HG02938 (cell line): ENCODE measurements at regions not wholly inside any gene's neighbourhood (a gene's known extent, or its start where the extent isn't known, plus 50 kb on each side); places are given as distances from the start of the nearest gene placed in this dataset.
"Not testable (repeated sequence)": the region's sequence is repeated elsewhere in the genome, so short reads cannot be mapped to it uniquely, and the experiment has no call there.

ENCODE experiments used
- ATAC-seq: cut with Tn5 transposase; IDR thresholded peaks from one replicate; pipeline ENCODE4 v1.9.1; 2021; ENCODE audit warnings: mild to moderate bottlenecking, moderate library complexity; ENCODE audit not compliant: unreplicated experiment

DNA sequence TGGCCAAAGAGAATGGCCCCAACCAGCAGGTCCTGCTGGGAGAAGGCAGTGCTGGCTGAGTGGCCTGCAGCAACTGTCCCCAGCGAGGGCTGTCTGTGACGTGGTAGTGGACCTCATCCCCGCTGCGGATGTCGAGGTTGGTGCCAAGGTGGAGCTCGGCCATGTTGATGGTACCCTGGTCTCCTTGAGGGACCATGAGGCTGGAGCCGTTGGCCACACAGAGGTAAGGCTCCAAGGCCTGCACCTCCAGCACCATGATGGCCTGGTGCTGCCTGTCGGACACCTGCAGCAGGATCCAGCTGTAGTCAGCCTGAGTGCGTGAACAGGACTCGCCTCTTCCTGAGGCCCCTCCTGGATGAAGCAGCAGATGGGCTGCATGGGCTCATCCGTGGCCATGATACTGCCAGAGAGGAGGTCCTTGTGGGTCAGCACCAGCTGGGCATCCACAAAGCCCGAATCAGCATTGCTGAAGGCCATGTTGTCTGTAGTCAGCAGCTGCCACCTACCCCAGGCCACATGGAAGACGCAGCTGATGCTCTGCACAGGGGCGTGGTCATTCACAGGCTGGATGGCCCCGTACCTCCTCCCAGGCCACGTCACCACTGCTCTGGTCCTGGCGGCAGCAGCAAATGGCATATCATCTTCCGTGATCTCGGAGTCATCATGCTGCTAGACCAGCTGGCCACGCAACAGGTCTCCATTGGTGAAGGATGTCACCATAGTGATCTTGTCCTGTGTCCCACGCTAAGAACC is 167.5 kb downstream of the GOLGA6L4 start:
- no peak for ATAC-seq

DNA sequence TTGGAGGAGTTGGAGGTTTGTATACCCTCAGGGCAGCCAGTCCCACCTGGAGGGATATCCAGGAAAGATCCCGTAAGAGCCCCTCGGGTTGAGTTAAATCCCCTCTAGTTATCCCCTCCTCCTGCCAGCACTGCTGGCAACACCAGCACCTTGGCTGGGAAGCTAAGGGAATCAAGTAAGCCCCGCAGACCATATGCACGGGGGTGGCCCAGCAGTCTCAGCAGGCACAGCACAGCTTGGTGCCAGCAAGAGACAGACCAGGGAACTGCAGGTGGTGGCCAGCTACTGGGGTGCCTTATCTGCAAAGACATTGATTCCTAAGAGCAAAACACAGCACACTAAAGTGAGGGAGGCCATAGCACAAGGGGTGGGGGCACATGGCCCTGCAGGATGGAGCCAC is 173.8 kb downstream of the GOLGA6L4 start:
- not testable (repeated sequence) for ATAC-seq

DNA sequence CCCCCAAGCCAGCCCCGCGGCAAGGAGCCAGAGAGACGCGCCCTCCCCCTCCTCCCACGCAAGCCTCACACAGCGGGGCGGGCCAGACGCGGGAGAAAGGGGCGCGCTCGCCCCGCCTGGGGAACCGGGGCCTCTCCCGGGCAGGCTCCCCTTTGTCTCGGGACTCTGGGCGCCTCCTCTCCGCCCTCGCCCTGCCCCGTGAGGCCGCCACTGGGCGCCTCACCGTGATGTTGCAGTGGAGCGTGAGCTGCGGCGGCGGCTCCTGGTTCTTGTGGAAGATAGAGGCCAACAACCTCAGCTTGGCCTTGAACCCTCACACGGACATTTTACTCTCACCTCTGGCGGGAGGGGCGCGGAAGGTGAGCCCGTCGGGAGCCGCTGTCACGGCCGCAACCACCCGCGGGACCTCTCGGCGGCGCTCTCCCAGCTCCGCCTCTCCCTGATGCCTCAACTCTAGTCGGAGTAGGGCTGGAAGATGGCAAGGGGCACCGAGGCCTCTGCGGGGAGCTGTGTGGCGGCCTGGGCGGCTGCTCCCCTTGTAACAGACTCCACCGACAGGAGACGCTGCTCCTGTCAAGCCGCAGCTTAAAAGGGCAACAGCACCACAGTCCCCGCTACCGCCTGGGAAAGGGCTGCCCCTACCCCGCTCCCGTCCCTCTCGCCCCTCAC is 179.2 kb upstream of the ZSCAN2 start:
- not testable (repeated sequence) for ATAC-seq

GRCh38 chr15:84425327-84425726 is 175.5 kb upstream of the ZSCAN2 start:
- not testable (repeated sequence) for ATAC-seq

- ATAC-seq = not testable (repeated sequence)
Measured at GRCh38 chr15:84473305-84473877, 127.4 kb upstream of the ZSCAN2 start.

DNA sequence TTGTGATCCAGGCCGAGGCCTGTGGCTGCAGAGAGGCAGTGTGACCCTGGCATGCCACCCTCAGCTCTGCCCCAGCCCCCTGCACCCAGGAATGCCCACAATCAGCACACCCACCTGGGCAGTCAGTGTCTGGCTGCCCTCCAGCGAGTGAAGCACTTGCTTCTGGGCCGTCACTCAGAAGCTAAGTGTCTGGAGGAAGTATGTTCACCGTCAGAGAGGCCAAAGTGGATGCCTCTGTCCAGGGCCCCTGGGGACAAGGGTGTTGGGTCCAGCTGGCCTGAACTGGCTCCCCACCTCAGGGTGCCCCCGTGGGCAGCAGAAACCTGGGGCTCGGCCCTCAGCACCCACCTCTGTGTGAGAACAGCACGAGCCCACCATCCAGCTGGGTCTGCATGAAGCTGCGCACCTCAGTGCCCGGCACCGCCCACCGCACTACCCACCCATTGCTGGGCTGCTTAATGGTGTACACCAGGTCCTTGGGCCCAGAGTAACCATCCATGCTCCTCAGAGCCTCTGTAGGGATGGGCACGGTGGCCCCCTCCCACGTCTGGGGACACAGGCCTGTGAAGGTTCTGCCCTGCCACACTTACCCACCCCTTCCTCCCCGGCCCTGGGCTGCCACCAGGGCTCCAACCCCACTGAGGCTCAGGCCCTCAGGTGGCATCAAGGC is 124.3 kb upstream of the ZSCAN2 start:
- ATAC-seq = not testable (repeated sequence)

DNA sequence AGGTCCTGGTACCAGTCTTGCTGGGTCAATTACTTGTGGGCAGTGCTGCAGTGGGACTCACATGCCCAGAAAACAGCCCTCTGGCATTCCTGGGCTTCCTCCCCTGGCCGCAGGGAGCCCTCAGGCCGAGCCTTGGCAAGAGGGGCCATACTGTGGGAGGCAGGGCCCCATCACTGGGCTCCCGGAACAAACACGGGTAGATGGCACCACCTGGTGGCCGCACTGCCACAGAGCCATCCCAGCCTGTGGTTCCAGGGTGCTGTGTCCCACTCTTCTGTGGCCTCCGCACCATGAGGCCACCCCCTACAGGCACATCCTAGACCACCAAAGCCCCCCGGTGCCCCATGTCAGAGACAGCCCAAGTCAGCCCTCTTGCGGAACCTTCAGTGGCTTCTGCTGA is 123.3 kb upstream of the ZSCAN2 start:
- ATAC-seq = peak; percentile 90

DNA sequence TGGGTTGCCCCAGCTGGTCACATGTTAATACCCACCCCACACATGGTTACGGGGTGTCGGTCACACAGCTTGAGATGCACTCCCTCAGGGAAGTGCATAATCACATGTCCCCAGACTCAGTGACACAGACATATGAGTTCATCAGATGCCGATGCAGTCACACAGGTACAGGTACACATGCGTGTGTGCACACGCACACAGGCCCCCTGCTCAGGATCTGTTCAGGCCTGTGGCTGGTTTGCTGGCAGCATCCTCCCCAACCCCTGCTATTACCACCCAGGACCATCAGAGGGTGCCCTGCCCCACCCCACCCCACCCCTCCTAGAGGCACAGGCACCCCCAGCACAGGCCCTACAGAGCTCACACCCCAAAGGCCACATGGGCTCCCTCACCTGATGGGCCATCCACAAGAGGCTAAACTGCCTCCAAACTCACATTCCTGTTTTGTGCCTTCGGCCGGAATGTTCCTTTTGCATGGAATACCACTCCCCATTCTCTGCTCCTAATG is 120.6 kb upstream of the ZSCAN2 start:
- not testable (repeated sequence) for ATAC-seq

DNA sequence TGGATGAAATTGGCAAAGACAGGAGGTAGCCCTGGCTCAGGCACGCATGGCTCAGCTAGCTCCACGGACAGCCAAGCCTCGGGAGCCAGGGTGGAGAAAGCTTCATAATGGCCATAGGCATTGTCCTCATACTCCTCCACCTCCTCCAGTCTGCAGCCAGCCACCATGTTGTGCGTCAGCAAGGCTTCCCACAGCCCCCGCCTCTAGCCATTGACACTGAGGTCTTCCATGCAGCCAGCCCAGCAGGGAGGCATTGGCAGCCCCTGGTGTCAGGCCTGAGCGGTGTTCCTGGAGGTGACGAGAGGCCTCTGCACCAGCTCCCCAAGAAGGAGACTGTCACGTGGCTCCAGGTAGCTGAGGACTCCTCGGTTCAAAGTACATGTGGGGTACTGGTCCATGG is 117.0 kb upstream of the ZSCAN2 start:
- ATAC-seq = not testable (repeated sequence)

- ATAC-seq = not testable (repeated sequence)
Measured at GRCh38 chr15:84500165-84500889, 100.5 kb upstream of the ZSCAN2 start.

GRCh38 chr15:84503101-84503500 is 97.7 kb upstream of the ZSCAN2 start:
- not testable (repeated sequence) for ATAC-seq

- not testable (repeated sequence) for ATAC-seq
Measured at GRCh38 chr15:84505552-84505951, 95.3 kb upstream of the ZSCAN2 start.

DNA sequence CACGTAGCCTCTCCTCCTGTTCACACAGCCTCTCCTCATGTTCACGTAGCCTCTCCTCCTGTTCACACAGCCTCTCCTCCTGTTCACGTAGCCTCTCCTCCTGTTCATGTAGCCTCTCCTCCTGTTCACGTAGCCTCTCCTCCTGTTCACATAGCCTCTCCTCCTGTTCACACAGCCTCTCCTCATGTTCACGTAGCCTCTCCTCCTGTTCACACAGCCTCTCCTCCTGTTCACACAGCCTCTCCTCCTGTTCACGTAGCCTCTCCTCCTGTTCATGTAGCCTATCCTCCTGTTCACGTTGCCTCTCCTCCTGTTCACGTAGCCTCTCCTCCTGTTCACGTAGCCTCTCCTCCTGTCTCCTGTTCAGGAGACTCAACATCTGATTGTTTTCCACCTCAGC is 88.5 kb upstream of the ZSCAN2 start:
- ATAC-seq = not testable (repeated sequence)

DNA sequence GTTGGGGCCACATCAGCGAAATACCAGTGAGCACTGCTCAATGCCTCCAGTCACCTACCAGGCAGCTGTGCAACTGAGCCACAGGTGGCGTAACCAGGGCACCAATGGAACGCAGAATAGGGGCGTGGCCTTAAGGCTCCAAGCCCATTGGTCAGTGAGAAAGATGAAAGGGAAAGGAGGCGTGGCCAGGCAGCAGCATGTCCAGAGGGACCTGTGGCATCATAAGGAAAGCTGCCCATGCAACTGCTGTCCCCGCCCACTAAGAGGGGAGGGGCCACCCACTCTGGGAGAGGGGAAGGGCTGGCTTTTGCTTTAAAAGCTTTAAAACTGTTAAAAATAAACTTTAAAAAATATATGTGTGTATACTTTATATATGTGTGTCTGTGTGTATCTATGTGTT is 84.0 kb upstream of the ZSCAN2 start:
- not testable (repeated sequence) for ATAC-seq

GRCh38 chr15:84525491-84526344 is 75.1 kb upstream of the ZSCAN2 start:
- ATAC-seq = not testable (repeated sequence)

- ATAC-seq = not testable (repeated sequence)
Measured at GRCh38 chr15:84530751-84531150, 70.1 kb upstream of the ZSCAN2 start.

- ATAC-seq = not testable (repeated sequence)
Measured at GRCh38 chr15:84531223-84531622, 69.6 kb upstream of the ZSCAN2 start.

DNA sequence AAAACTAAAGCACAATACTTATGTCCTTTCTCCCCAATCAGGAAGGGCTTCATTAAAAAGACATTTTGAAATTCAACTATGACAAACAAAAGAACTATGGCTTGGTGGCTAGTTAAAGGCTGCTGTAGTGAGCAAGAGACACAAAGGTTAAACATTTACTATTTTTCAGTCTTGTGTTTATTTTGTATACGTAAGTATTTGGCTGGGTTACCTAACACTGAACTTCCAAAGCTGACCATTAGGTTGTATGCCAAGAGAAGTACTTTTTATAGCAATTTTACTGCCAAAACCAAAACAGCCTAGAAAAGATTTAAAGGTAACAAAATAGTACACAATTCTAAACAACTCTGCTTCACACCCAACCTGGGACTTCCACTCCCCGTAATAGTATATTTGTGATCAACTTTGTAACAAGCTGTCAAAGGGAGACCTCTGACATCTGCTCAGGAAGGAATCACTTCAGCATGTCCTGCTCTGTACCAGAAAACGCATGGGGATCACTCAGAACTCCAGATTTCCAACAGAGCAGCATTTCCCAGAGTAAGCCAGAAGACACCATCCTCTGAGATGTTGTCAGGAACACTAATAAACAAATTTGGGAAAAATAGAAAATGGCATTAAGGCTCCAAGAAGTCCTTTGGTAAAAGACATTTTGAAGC is 69.0 kb upstream of the ZSCAN2 start:
- not testable (repeated sequence) for ATAC-seq

DNA sequence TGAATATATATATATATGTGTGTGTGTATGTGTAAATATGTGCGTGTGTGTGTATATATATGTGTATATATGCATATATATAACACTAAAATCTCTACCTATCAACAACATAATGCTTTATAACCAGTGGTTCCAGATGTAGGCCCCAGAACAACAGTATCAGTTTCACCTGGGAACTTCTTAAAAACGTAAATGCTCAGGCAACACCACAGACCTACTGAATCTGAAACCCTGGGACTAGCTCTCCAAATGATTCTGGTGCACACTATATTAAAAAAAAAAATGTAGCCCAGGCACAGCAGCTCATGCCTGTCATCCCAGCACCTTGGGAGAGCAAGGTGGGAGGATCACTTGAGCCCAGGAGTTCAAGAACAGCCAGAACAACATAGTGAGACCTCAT is 67.1 kb upstream of the ZSCAN2 start:
- ATAC-seq = not testable (repeated sequence)
